Astrocyte (in vitro differentiated cells and primary cell): ENCODE measurements at regions not wholly inside any gene's neighbourhood (a gene's known extent, or its start where the extent isn't known, plus 50 kb on each side); places are given as distances from the start of the nearest gene placed in this dataset.

Experiments used
- DNase-seq: peaks from one replicate; pipeline ENCODE4 v3.0.0-alpha.2; 2010; ENCODE audit warnings: low read depth
- FAIRE-seq: peaks from 2 replicates; lab custom pipeline; 2011; peaks lifted over from hg19 to GRCh38; lab: Jason Lieb, UNC
- H2AFZ ChIP-seq: 2 replicates; pipeline ENCODE4 v1.6.0; 2012; ENCODE audit warnings: low read depth, low read length, inconsistent platforms
- H3K27ac ChIP-seq: 2 replicates; pipeline ENCODE4 v1.5.1; 2011; ENCODE audit warnings: low read depth, low read length, inconsistent platforms
- H3K27me3 ChIP-seq: 2 replicates; pipeline ENCODE4 v1.6.0; 2011; ENCODE audit warnings: low read length, inconsistent platforms; ENCODE audit not compliant: insufficient read depth
- H3K36me3 ChIP-seq: 2 replicates; pipeline ENCODE4 v1.5.1; 2011; ENCODE audit warnings: low read length, inconsistent platforms; ENCODE audit not compliant: insufficient read depth
- H3K4me1 ChIP-seq: 2 replicates; pipeline ENCODE4 v1.5.1; 2011; ENCODE audit warnings: low read length, inconsistent platforms; ENCODE audit not compliant: insufficient read depth
- H3K4me2 ChIP-seq: 2 replicates; pipeline ENCODE4 v1.6.0; 2012; ENCODE audit warnings: low read length, inconsistent platforms
- H3K4me3 ChIP-seq: 2 replicates; pipeline ENCODE4 v1.5.1; 2011; ENCODE audit warnings: low read depth, mild to moderate bottlenecking, low read length, inconsistent platforms; ENCODE audit not compliant: insufficient read depth
- H3K79me2 ChIP-seq: 2 replicates; pipeline ENCODE4 v1.6.0; 2012; ENCODE audit warnings: mild to moderate bottlenecking, low read length, inconsistent platforms; ENCODE audit not compliant: insufficient read depth
- H3K9ac ChIP-seq: 2 replicates; pipeline ENCODE4 v1.6.0; 2012; ENCODE audit warnings: mild to moderate bottlenecking, low read length, inconsistent platforms
- H3K9me3 ChIP-seq: 2 replicates; pipeline ENCODE4 v1.5.1; 2012; ENCODE audit warnings: low read depth, mild to moderate bottlenecking, low read length, inconsistent platforms; ENCODE audit not compliant: insufficient read depth
- H4K20me1 ChIP-seq: 2 replicates; pipeline ENCODE4 v1.6.0; 2012; ENCODE audit warnings: low read length, inconsistent platforms; ENCODE audit not compliant: insufficient read depth
- H3K27ac Mint-ChIP-seq: one replicate; pipeline ENCODE4 v1.8.0; 2021; ENCODE audit warnings: mild to moderate bottlenecking, mixed read lengths; ENCODE audit not compliant: unreplicated experiment
- H3K27me3 Mint-ChIP-seq: one replicate; pipeline ENCODE4 v1.8.0; 2021; ENCODE audit warnings: low read depth, mixed read lengths; ENCODE audit not compliant: unreplicated experiment
- H3K36me3 Mint-ChIP-seq: one replicate; pipeline ENCODE4 v1.8.0; 2021; ENCODE audit warnings: low read depth, mixed read lengths; ENCODE audit not compliant: unreplicated experiment
- H3K4me1 Mint-ChIP-seq: one replicate; pipeline ENCODE4 v1.8.0; 2021; ENCODE audit warnings: low read depth, mixed read lengths; ENCODE audit not compliant: unreplicated experiment
- H3K4me3 Mint-ChIP-seq: one replicate; pipeline ENCODE4 v1.8.0; 2021; ENCODE audit warnings: mild to moderate bottlenecking, moderate library complexity, mixed read lengths; ENCODE audit not compliant: unreplicated experiment
- H3K9me3 Mint-ChIP-seq: one replicate; pipeline ENCODE4 v1.8.0; 2021; ENCODE audit warnings: mild to moderate bottlenecking, mixed read lengths; ENCODE audit not compliant: unreplicated experiment
- EZH2 ChIP-seq: IDR thresholded peaks from 2 replicates; pipeline ENCODE4 v1.6.1; 2012; ENCODE audit warnings: mild to moderate bottlenecking, low read length, inconsistent platforms; ENCODE audit not compliant: insufficient read depth
- TF ChIP-seq, protein P1 (sequence below): IDR thresholded peaks from 2 replicates; pipeline ENCODE4 v1.5.1; 2011; ENCODE audit warnings: low read depth, mild to moderate bottlenecking, inconsistent platforms, low read length, moderate library complexity; ENCODE audit not compliant: insufficient read depth

DNA sequence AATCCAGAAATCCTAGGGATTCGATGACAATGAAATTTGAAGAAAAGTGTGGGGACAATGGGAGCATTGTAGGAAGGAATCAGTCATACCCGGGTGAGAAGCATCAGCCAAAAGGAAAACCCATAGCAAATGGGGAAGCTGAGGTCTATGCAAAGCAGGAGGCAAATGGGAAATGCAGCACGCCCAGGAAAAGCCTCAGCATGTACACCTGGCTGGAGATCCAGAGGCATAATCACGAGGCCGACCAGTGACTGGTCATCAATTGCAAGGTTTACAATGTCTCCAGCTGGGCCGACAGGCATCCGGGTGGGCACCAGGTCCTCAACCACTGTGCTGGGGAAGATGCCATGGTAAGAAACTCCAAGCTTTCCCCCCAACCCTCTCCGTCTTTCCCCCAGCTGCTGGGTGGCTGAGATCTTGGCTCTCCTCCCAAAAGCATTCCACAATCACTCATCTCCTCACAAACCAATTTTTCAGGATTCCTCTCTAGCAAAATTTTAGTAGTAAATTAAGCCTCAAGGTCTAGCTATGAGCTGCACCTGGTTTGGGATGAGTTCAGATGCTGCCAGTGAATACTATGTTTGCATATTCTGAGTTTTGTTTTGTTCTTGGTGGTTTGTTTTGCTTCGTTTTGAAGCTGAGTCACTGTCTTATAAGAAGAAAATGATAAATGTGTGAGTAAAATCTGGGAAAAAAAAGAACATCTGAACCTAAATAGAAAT is 98.0 kb upstream of the OR5AK2 start:
- H3K36me3 Mint-ChIP-seq = no peaks in the 10 kb centered on the region
- Histone ChIP-seq H3K27me3 (no peaks in the 10 kb centered on the region), H3K4me1 (no peaks in the 10 kb centered on the region), H3K79me2 (no peaks in the 10 kb centered on the region), H3K36me3 (no peaks in the 10 kb centered on the region), H3K4me2 (no peak overlapping the region), H4K20me1 (no peaks in the 10 kb centered on the region), H3K27ac (no peak overlapping the region), H3K4me3 (no peak overlapping the region), H2AFZ (no peak overlapping the region), H3K9ac (no peak overlapping the region), H3K9me3 (no peaks in the 10 kb centered on the region)
- peaks cover 2% of the 10 kb centered on the region for H3K27me3 Mint-ChIP-seq
- DNase-seq (no peak), FAIRE-seq (no peak)
- no peak overlapping the region for H3K4me3 Mint-ChIP-seq
- H3K4me1 Mint-ChIP-seq = no peaks in the 10 kb centered on the region
- no peak overlapping the region for H3K27ac Mint-ChIP-seq
- H3K9me3 Mint-ChIP-seq = no peaks in the 10 kb centered on the region
- TF ChIP-seq, protein P1, sequence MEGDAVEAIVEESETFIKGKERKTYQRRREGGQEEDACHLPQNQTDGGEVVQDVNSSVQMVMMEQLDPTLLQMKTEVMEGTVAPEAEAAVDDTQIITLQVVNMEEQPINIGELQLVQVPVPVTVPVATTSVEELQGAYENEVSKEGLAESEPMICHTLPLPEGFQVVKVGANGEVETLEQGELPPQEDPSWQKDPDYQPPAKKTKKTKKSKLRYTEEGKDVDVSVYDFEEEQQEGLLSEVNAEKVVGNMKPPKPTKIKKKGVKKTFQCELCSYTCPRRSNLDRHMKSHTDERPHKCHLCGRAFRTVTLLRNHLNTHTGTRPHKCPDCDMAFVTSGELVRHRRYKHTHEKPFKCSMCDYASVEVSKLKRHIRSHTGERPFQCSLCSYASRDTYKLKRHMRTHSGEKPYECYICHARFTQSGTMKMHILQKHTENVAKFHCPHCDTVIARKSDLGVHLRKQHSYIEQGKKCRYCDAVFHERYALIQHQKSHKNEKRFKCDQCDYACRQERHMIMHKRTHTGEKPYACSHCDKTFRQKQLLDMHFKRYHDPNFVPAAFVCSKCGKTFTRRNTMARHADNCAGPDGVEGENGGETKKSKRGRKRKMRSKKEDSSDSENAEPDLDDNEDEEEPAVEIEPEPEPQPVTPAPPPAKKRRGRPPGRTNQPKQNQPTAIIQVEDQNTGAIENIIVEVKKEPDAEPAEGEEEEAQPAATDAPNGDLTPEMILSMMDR = no peak
- no peak for TF ChIP-seq EZH2

GRCh38 chr11:56889986-56890385 is 98.7 kb upstream of the OR5AK2 start:
- no peaks in the 10 kb centered on the region for H4K20me1 ChIP-seq
- H3K27me3 ChIP-seq = no peaks in the 10 kb centered on the region
- Mint-ChIP-seq H3K4me3 (no peak overlapping the region), H3K36me3 (no peaks in the 10 kb centered on the region), H3K27ac (no peak overlapping the region), H3K27me3 (peaks cover 2% of the 10 kb centered on the region), H3K4me1 (peaks cover 1% of the 10 kb centered on the region), H3K9me3 (no peaks in the 10 kb centered on the region)
- H3K36me3 ChIP-seq = no peaks in the 10 kb centered on the region
- no peak overlapping the region for H3K4me3 ChIP-seq
- DNase-seq = no peak
- no peaks in the 10 kb centered on the region for H3K9me3 ChIP-seq
- H3K79me2 ChIP-seq = no peaks in the 10 kb centered on the region
- no peaks in the 10 kb centered on the region for H3K4me1 ChIP-seq
- no peak overlapping the region for H2AFZ ChIP-seq
- no peak overlapping the region for H3K9ac ChIP-seq
- no peak overlapping the region for H3K27ac ChIP-seq
- no peak overlapping the region for H3K4me2 ChIP-seq
- no peak for FAIRE-seq
- no peak for TF ChIP-seq EZH2
- TF ChIP-seq, protein P1 = no peak

DNA sequence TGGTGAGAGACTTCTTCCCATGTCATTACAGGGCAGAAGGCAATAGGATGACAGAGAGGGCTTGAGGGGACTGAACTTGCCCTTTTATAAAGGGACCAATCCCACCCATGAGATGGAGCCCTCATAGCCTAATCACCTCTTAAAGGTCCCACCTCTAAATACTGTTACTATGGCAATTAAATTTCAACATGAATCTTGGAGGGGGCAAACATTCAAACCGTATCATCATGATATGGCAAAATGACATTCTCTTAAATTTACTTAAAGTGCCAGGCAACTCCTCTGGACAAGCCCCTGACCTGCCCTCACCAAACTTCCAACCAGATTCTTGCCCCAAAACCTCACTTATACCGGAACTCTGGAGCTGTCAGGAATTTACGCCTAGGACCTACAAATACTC is 100.8 kb upstream of the OR5AK2 start:
- H3K9me3 ChIP-seq = no peaks in the 10 kb centered on the region
- no peaks in the 10 kb centered on the region for H4K20me1 ChIP-seq
- DNase-seq (no peak), FAIRE-seq (no peak)
- H3K79me2 ChIP-seq = no peaks in the 10 kb centered on the region
- no peaks in the 10 kb centered on the region for H3K9me3 Mint-ChIP-seq
- no peak overlapping the region for H2AFZ ChIP-seq
- no peaks in the 10 kb centered on the region for H3K36me3 Mint-ChIP-seq
- H3K27ac Mint-ChIP-seq = no peak overlapping the region
- no peak overlapping the region for H3K9ac ChIP-seq
- peaks cover 3% of the 10 kb centered on the region for H3K4me1 Mint-ChIP-seq
- H3K4me1 ChIP-seq = no peaks in the 10 kb centered on the region
- peaks cover 2% of the 10 kb centered on the region for H3K27me3 Mint-ChIP-seq
- H3K4me3 ChIP-seq = no peak overlapping the region
- no peak overlapping the region for H3K4me3 Mint-ChIP-seq
- H3K36me3 ChIP-seq = no peaks in the 10 kb centered on the region
- H3K27me3 ChIP-seq = no peaks in the 10 kb centered on the region
- H3K4me2 ChIP-seq = no peak overlapping the region
- no peak overlapping the region for H3K27ac ChIP-seq
- no peak for TF ChIP-seq EZH2
- TF ChIP-seq, protein P1 = no peak
